Nephron progenitor cell (in vitro differentiated cells): ENCODE measurements at regions not wholly inside any gene's neighbourhood (a gene's known extent, or its start where the extent isn't known, plus 50 kb on each side); places are given as distances from the start of the nearest gene placed in this dataset.

Experiments
- DNase-seq: peaks from one replicate; pipeline ENCODE4 v3.0.0; 2021
- H3K27ac Mint-ChIP-seq: 2 replicates; pipeline ENCODE4 v1.8.0; 2021; ENCODE audit warnings: mild to moderate bottlenecking, moderate library complexity, mixed read lengths
- H3K27me3 Mint-ChIP-seq: 2 replicates; pipeline ENCODE4 v1.8.0; 2021; ENCODE audit warnings: mild to moderate bottlenecking, low read depth, mixed read lengths; ENCODE audit not compliant: poor library complexity
- H3K36me3 Mint-ChIP-seq: 2 replicates; pipeline ENCODE4 v1.8.0; 2021; ENCODE audit warnings: low read depth, mixed read lengths
- H3K4me1 Mint-ChIP-seq: 2 replicates; pipeline ENCODE4 v1.8.0; 2021; ENCODE audit warnings: mixed read lengths
- H3K4me3 Mint-ChIP-seq: 2 replicates; pipeline ENCODE4 v1.8.0; 2021; ENCODE audit warnings: mild to moderate bottlenecking, moderate library complexity, mixed read lengths
- H3K9me3 Mint-ChIP-seq: 2 replicates; pipeline ENCODE4 v1.8.0; 2021; ENCODE audit warnings: mild to moderate bottlenecking, moderate library complexity, mixed read lengths
- CTCF ChIP-seq: fragments of 200-600 bp; sonication (generic); IDR thresholded peaks from 2 replicates; pipeline ENCODE4 v1.5.0; 2021; ENCODE audit warnings: antibody characterized with exemption

GRCh38 chr5:124876566-124876965 is 130.1 kb upstream of the ZNF608 start:
- Mint-ChIP-seq H3K36me3 (peaks cover 5% of the 10 kb centered on the region), H3K27ac (no peak overlapping the region), H3K4me1 (peaks cover 24% of the 10 kb centered on the region), H3K9me3 (peaks cover 7% of the 10 kb centered on the region), H3K27me3 (peaks cover 5% of the 10 kb centered on the region), H3K4me3 (no peak overlapping the region)
- no peak for TF ChIP-seq CTCF
- DNase-seq: no peak

GRCh38 chr5:124876983-124877382 is 130.5 kb upstream of the ZNF608 start:
- H3K27me3 Mint-ChIP-seq: peaks cover 5% of the 10 kb centered on the region

GRCh38 chr5:124877501-124878146 is 131.2 kb upstream of the ZNF608 start:
- no peak for DNase-seq
- H3K27ac Mint-ChIP-seq: peak overlapping the region; percentile 66
- H3K4me3 Mint-ChIP-seq: no peak overlapping the region
- H3K36me3 Mint-ChIP-seq: peaks cover 5% of the 10 kb centered on the region
- peaks cover 15% of the 10 kb centered on the region for H3K4me1 Mint-ChIP-seq
- H3K9me3 Mint-ChIP-seq: peaks cover 7% of the 10 kb centered on the region
- no peak for TF ChIP-seq CTCF
- H3K27me3 Mint-ChIP-seq: peaks cover 5% of the 10 kb centered on the region

More at GRCh38 chr5:124876983-124877382, 130.5 kb upstream of the ZNF608 start:
- no peak overlapping the region for H3K27ac Mint-ChIP-seq
- H3K36me3 Mint-ChIP-seq: peaks cover 5% of the 10 kb centered on the region
- no peak overlapping the region for H3K4me3 Mint-ChIP-seq
- peaks cover 22% of the 10 kb centered on the region for H3K4me1 Mint-ChIP-seq
- no peak for DNase-seq
- peaks cover 7% of the 10 kb centered on the region for H3K9me3 Mint-ChIP-seq
- TF ChIP-seq CTCF: no peak

- H3K9me3 Mint-ChIP-seq: peaks cover 7% of the 10 kb centered on the region
- DNase-seq: no peak
- H3K27ac Mint-ChIP-seq: peak overlapping the region; percentile 17
- peaks cover 10% of the 10 kb centered on the region for H3K4me1 Mint-ChIP-seq
- peaks cover 5% of the 10 kb centered on the region for H3K27me3 Mint-ChIP-seq
- no peak overlapping the region for H3K4me3 Mint-ChIP-seq
- H3K36me3 Mint-ChIP-seq: peaks cover 5% of the 10 kb centered on the region
- TF ChIP-seq CTCF: no peak
Observed at GRCh38 chr5:124878583-124879342, 132.3 kb upstream of the ZNF608 start.

- H3K27me3 Mint-ChIP-seq: no peaks in the 10 kb centered on the region
- H3K4me3 Mint-ChIP-seq: no peak overlapping the region
- TF ChIP-seq CTCF: no peak
- H3K4me1 Mint-ChIP-seq: peaks cover 10% of the 10 kb centered on the region
- DNase-seq: no peak
- H3K36me3 Mint-ChIP-seq: no peaks in the 10 kb centered on the region
- peaks cover 4% of the 10 kb centered on the region for H3K9me3 Mint-ChIP-seq
- no peak overlapping the region for H3K27ac Mint-ChIP-seq
Observed at GRCh38 chr5:124880903-124881697, 134.7 kb upstream of the ZNF608 start.
